ENCODE measurements at regions not wholly inside any gene's neighbourhood (a gene's known extent, or its start where the extent isn't known, plus 50 kb on each side); places are given as distances from the start of the nearest gene placed in this dataset.

GRCh38 chr1:224059897-224060427, 53.9 kb upstream of the FBXO28 start:
- TF ChIP-seq POLR2A (IDR thresholded peaks at IDR 0.05), result no peak
- no peak for TF ChIP-seq POLR2AphosphoS5 (IDR thresholded peaks at IDR 0.05)
